ENCODE measurements at regions not wholly inside any gene's neighbourhood (a gene's known extent, or its start where the extent isn't known, plus 50 kb on each side); places are given as distances from the start of the nearest gene placed in this dataset.

DNA sequence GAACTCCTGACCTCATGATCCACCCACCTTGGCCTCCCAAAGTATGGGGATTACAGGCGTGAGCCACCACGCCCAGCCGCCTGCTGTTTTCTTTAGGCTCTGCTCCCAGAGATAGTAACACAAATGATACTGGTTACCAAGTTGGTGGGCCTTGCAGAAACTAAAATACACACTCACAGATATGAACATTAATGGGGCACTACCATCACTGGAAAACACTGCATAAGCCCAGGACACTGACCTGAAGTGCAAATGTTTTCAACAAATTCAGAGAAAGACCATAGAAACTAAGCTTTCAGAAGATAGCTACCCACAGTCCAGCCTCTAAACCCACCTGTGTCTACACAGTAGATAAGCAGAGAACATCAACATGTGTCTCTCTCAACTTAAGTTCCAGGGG lies 180.5 kb downstream of the FCRL5 start:
- CTCF ChIA-PET = no interaction called here
- Histone ChIP-seq H3K9me3 (ENCODE audit: control insufficient read depth, insufficient read depth, low read length) (no peaks in the 10 kb centered on the region), H3K9ac (ENCODE audit: low read depth, low read length) (no peak overlapping the region), H3K27me3 (ENCODE audit: control insufficient read depth, insufficient read depth, low read length) (peaks cover 4% of the 10 kb centered on the region; the same call in 1 of the 2 replicates), H2BK15ac (ENCODE audit: low read depth, low read length) (no peak overlapping the region), H4K8ac (ENCODE audit: low read depth in 2 of 2, low read length in 2 of 2) (no peak overlapping the region), H3K79me1 (ENCODE audit: low read depth in 1 of 2, low read length in 2 of 2) (no peaks in the 10 kb centered on the region), H3K4me1 (ENCODE audit: control insufficient read depth, insufficient read depth, low read length) (no peaks in the 10 kb centered on the region), H4K91ac (ENCODE audit: insufficient read depth, low read depth, low read length) (no peak overlapping the region), H2AFZ (replicated peaks; ENCODE audit: low read length, poor library complexity) (no peak overlapping the region), H3K36me3 (ENCODE audit: control insufficient read depth, insufficient read depth, low read length) (no peaks in the 10 kb centered on the region), H3K18ac (ENCODE audit: low read depth, low read length) (no peak overlapping the region), H2BK120ac (ENCODE audit: low read depth, low read length) (no peak overlapping the region), H2BK20ac (ENCODE audit: low read depth, low read length) (no peak overlapping the region), H3K23ac (ENCODE audit: low read depth, low read length) (no peak overlapping the region), H2AK5ac (ENCODE audit: low read depth, low read length) (no peak overlapping the region), H3K9me1 (ENCODE audit: insufficient read depth, low read length) (no peaks in the 10 kb centered on the region), H2BK5ac (ENCODE audit: low read depth, low read length, poor library complexity, severe bottlenecking) (no peak overlapping the region), H2AK9ac (replicated peaks; ENCODE audit: low read depth, low read length, poor library complexity) (no peak overlapping the region), H3K4me2 (ENCODE audit: low read depth, low read length) (no peak overlapping the region), H4K20me1 (ENCODE audit: insufficient read depth, low read length) (no peaks in the 10 kb centered on the region), H3K4ac (ENCODE audit: low read depth, low read length) (no peak overlapping the region), H3K27ac (ENCODE audit: insufficient read depth, low read length) (no peak overlapping the region), H4K5ac (ENCODE audit: low read depth, low read length) (no peak overlapping the region), H3K14ac (replicated peaks; ENCODE audit: low read depth, low read length) (no peak overlapping the region), H3K56ac (ENCODE audit: extremely low read depth, insufficient read depth, low read length) (no peak overlapping the region), H3K4me3 (ENCODE audit: insufficient read depth, low read depth, low read length) (no peak overlapping the region)
- POLR2A ChIA-PET (ENCODE audit: unreplicated experiment) = no interaction called here
- ATAC-seq (ENCODE audit: low read depth) = no peak
- no peak for DNase-seq
- in situ Hi-C loops (cut with MboI; ENCODE audit: low sequenced_read_pairs) = loop anchor here (25.0 kb wide), 1 partner anchor 765 kb away; a partner anchor contains a TSS
- dilution Hi-C loops (cut with HindIII; ENCODE audit: low sequenced_read_pairs, unreplicated experiment) = no loop called here
- TF ChIP-seq MXI1 (IDR thresholded peaks at IDR 0.05; ENCODE audit: borderline replicate concordance, low read depth, low read length) (no peak), POLR2A (IDR thresholded peaks at IDR 0.05; ENCODE audit: low read depth, low read length) (no peak), CEBPB (IDR thresholded peaks at IDR 0.05; ENCODE audit: low read depth, low read length) (no peak), RAD21 (IDR thresholded peaks at IDR 0.05; ENCODE audit: low read length) (no peak), RCOR1 (IDR thresholded peaks at IDR 0.05; ENCODE audit: insufficient replicate concordance, low read length) (no peak), CHD1 (IDR thresholded peaks at IDR 0.05; ENCODE audit: low read depth, low read length) (no peak), MAZ (IDR thresholded peaks at IDR 0.05; ENCODE audit: borderline replicate concordance, low read depth, low read length) (no peak), NFE2L2 (IDR thresholded peaks at IDR 0.05; ENCODE audit: low read depth, low read length) (no peak), MAFK (IDR thresholded peaks at IDR 0.05; ENCODE audit: low read depth, low read length) (no peak), SMC3 (IDR thresholded peaks at IDR 0.05; ENCODE audit: low read depth, low read length) (no peak)
- TF ChIP-seq, protein P1, sequence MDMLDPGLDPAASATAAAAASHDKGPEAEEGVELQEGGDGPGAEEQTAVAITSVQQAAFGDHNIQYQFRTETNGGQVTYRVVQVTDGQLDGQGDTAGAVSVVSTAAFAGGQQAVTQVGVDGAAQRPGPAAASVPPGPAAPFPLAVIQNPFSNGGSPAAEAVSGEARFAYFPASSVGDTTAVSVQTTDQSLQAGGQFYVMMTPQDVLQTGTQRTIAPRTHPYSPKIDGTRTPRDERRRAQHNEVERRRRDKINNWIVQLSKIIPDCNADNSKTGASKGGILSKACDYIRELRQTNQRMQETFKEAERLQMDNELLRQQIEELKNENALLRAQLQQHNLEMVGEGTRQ (IDR thresholded peaks at IDR 0.05; ENCODE audit: low read depth, low read length) = no peak
- TF ChIP-seq, protein P2, sequence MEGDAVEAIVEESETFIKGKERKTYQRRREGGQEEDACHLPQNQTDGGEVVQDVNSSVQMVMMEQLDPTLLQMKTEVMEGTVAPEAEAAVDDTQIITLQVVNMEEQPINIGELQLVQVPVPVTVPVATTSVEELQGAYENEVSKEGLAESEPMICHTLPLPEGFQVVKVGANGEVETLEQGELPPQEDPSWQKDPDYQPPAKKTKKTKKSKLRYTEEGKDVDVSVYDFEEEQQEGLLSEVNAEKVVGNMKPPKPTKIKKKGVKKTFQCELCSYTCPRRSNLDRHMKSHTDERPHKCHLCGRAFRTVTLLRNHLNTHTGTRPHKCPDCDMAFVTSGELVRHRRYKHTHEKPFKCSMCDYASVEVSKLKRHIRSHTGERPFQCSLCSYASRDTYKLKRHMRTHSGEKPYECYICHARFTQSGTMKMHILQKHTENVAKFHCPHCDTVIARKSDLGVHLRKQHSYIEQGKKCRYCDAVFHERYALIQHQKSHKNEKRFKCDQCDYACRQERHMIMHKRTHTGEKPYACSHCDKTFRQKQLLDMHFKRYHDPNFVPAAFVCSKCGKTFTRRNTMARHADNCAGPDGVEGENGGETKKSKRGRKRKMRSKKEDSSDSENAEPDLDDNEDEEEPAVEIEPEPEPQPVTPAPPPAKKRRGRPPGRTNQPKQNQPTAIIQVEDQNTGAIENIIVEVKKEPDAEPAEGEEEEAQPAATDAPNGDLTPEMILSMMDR (conservative IDR thresholded peaks at IDR 0.05; ENCODE audit: low read depth, low read length) = no peak
- intact Hi-C loops (cut with micrococcal nuclease) = loop anchor here (5.0 kb wide), 1 partner anchor 755 kb away; a partner anchor contains a TSS
- WGBS, 2 experiments (ENCODE audit: extremely low coverage in 2 of 2, insufficient read length in 1 of 2) = 93% methylated on average over 3 of the region's 3 CpGs; no CpG with 5 or more reads in 1 of the 2 experiments
- BruUV-seq (replicated peaks) = no TSS peak
